ENCODE measurements at regions not wholly inside any gene's neighbourhood (a gene's known extent, or its start where the extent isn't known, plus 50 kb on each side); places are given as distances from the start of the nearest gene placed in this dataset.

DNA sequence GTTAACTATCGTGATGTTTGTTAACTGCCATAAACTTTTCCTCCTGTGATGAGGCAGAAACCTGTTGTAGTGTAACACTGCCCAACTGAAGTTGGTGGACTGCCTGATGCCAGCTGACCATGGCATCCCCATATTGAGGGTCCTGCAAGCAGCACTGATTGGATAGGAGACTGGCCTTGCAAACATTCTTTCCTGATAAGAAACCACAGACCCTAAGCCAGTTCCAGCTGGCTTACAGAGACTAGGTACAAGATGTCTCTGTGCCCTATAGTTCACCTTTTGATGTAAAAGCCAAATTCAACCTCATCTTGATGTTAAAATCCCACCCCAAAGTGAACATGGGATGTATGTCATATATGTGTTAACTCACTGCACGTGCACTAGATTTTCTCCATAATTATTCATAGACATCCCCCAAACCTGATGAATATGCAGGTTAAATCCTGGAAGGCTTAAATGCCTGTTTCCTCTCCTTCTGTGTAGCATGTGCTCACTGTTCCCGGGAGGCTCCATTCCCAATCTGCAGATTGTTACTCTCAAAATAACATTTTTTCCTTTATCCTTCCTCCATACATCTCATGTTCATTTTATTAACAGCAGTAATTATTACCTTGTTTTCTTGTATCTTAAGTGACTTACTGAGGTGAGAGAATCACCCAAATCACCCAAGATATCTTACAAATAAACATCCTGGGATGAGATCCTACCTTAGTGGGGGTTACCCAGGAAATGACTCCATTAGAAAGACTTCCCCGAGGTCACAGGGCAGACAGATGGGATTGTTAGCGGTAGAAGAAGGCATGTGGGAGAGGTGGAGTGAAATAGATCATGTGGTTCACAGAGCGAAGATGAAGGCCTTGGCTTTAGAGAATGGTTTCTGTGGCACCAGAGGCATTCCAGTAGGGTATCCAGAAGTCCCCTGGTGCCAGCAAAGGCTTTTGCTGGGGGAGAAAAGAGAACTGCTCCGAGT is 566.7 kb downstream of the CCDC171 start:
- TF ChIP-seq, protein P1, sequence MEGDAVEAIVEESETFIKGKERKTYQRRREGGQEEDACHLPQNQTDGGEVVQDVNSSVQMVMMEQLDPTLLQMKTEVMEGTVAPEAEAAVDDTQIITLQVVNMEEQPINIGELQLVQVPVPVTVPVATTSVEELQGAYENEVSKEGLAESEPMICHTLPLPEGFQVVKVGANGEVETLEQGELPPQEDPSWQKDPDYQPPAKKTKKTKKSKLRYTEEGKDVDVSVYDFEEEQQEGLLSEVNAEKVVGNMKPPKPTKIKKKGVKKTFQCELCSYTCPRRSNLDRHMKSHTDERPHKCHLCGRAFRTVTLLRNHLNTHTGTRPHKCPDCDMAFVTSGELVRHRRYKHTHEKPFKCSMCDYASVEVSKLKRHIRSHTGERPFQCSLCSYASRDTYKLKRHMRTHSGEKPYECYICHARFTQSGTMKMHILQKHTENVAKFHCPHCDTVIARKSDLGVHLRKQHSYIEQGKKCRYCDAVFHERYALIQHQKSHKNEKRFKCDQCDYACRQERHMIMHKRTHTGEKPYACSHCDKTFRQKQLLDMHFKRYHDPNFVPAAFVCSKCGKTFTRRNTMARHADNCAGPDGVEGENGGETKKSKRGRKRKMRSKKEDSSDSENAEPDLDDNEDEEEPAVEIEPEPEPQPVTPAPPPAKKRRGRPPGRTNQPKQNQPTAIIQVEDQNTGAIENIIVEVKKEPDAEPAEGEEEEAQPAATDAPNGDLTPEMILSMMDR (IDR thresholded peaks at IDR 0.05): no peak
- TF ChIP-seq ZFX (IDR thresholded peaks at IDR 0.05; ENCODE audit: borderline replicate concordance): no peak

Data from 22Rv1 (cell line).